Peyer's patch (tissue), 4 donors: ENCODE measurements at regions not wholly inside any gene's neighbourhood (a gene's known extent, or its start where the extent isn't known, plus 50 kb on each side); places are given as distances from the start of the nearest gene placed in this dataset.
"Not testable (repeated sequence)": the region's sequence is repeated elsewhere in the genome, so short reads cannot be mapped to it uniquely, and the experiment has no call there.

ENCODE experiments used
- DNase-seq, 3 donors: peaks; one replicate each; pipeline ENCODE4 v3.0.0-alpha.2; 2017 to 2019
- H3K27ac ChIP-seq, 4 donors: fragments of 200-600 bp; sonication (generic); one replicate each; pipeline ENCODE4 v1.5.1; 2016 to 2019
- H3K27me3 ChIP-seq, 2 donors: fragments of 200-600 bp; sonication (generic); one replicate each; pipeline ENCODE4 v1.5.1; 2019
- H3K36me3 ChIP-seq, 3 donors: fragments of 200-600 bp; sonication (generic); one replicate each; pipeline ENCODE4 v1.5.1; 2016 to 2019
- H3K4me1 ChIP-seq, 4 donors: fragments of 200-600 bp; sonication (generic); one replicate each; pipeline ENCODE4 v1.5.1; 2016 to 2019
- H3K4me3 ChIP-seq, 4 donors: fragments of 200-600 bp; sonication (generic); 1 replicate in 3 of 4; 2 replicates in 1 of 4; pipeline ENCODE4 v1.5.1; 2016 to 2019; ENCODE audit warnings: mild to moderate bottlenecking in 1 of 4
- H3K9me3 ChIP-seq, 4 donors: fragments of 200-600 bp; sonication (generic); one replicate each; pipeline ENCODE4 v1.5.1; 2016 to 2019; ENCODE audit warnings: mild to moderate bottlenecking in 1 of 4
- CTCF ChIP-seq, 6 experiments: fragments of 450-650 bp in 4 of 6; fragments of 200-600 bp in 2 of 6; sonication (generic) in 1 of 6; IDR thresholded peaks; one replicate each; pipeline ENCODE4 v1.5.1; 2017 to 2019; ENCODE audit warnings: antibody characterized with exemption in 6 of 6, mild to moderate bottlenecking in 3 of 6, moderate library complexity in 1 of 6
- POLR2A ChIP-seq, 2 donors: fragments of 450-650 bp; IDR thresholded peaks; one replicate each; pipeline ENCODE4 v1.5.1; 2017; ENCODE audit warnings: antibody characterized with exemption in 2 of 2, mild to moderate bottlenecking in 2 of 2, moderate library complexity in 2 of 2

GRCh38 chr2:44071454-44072046, 75.8 kb upstream of the LRPPRC start:
- Histone ChIP-seq H3K9me3 (no peaks in the 10 kb centered on the region), H3K27ac (no peak overlapping the region), H3K27me3 (no peaks in the 10 kb centered on the region), H3K36me3 (no peaks in the 10 kb centered on the region), H3K4me3 (no peak overlapping the region), H3K4me1 (no peaks in the 10 kb centered on the region)
- no peak for DNase-seq
- TF ChIP-seq POLR2A (IDR thresholded peaks at IDR 0.05) (no peak), CTCF (IDR thresholded peaks at IDR 0.05) (no peak)

- DNase-seq, H3K4me3 ChIP-seq, H3K27me3 ChIP-seq, H3K9me3 ChIP-seq, H3K36me3 ChIP-seq, H3K27ac ChIP-seq, H3K4me1 ChIP-seq: not testable (repeated sequence)
Measured at GRCh38 chr2:44073667-44074066, 77.9 kb upstream of the LRPPRC start.

GRCh38 chr2:44074795-44075194, 79.0 kb upstream of the LRPPRC start:
- not testable (repeated sequence) for H3K27ac ChIP-seq, H3K4me1 ChIP-seq, H3K36me3 ChIP-seq, H3K4me3 ChIP-seq, DNase-seq, H3K9me3 ChIP-seq, H3K27me3 ChIP-seq

GRCh38 chr2:44075541-44075940, 79.8 kb upstream of the LRPPRC start:
- Histone ChIP-seq H3K36me3 (no peaks in the 10 kb centered on the region), H3K27ac (no peak overlapping the region), H3K4me1 (no peaks in the 10 kb centered on the region), H3K4me3 (no peak overlapping the region), H3K9me3 (no peaks in the 10 kb centered on the region), H3K27me3 (no peaks in the 10 kb centered on the region)
- DNase-seq, result no peak
- no peak for TF ChIP-seq POLR2A (IDR thresholded peaks at IDR 0.05)
- no peak for TF ChIP-seq CTCF (IDR thresholded peaks at IDR 0.05)

- no peak for DNase-seq
- no peaks in the 10 kb centered on the region for H3K9me3 ChIP-seq
Measured at GRCh38 chr2:44077942-44078511, 82.2 kb upstream of the LRPPRC start.

GRCh38 chr2:44079686-44080085, 83.9 kb upstream of the LRPPRC start:
- H3K27me3 ChIP-seq, result no peaks in the 10 kb centered on the region
- no peak overlapping the region for H3K27ac ChIP-seq
- H3K4me1 ChIP-seq, result no peaks in the 10 kb centered on the region
- no peak overlapping the region for H3K4me3 ChIP-seq
- no peak for TF ChIP-seq CTCF (IDR thresholded peaks at IDR 0.05)
- TF ChIP-seq POLR2A (IDR thresholded peaks at IDR 0.05), result no peak
- no peak for DNase-seq
- H3K9me3 ChIP-seq, result no peaks in the 10 kb centered on the region
- no peaks in the 10 kb centered on the region for H3K36me3 ChIP-seq

More at GRCh38 chr2:44077942-44078511, 82.2 kb upstream of the LRPPRC start:
- no peak overlapping the region for H3K27ac ChIP-seq
- no peaks in the 10 kb centered on the region for H3K4me1 ChIP-seq
- no peaks in the 10 kb centered on the region for H3K27me3 ChIP-seq
- no peaks in the 10 kb centered on the region for H3K36me3 ChIP-seq
- H3K4me3 ChIP-seq, result no peak overlapping the region
- TF ChIP-seq POLR2A (IDR thresholded peaks at IDR 0.05) (no peak), CTCF (IDR thresholded peaks at IDR 0.05) (no peak)

GRCh38 chr2:44083054-44083453, 85.6 kb upstream of the PPM1B start:
- Histone ChIP-seq H3K4me3 (no peak overlapping the region), H3K9me3 (no peaks in the 10 kb centered on the region), H3K36me3 (no peaks in the 10 kb centered on the region), H3K27me3 (no peaks in the 10 kb centered on the region), H3K4me1 (peaks cover 0 to 5% (median 0%) of the 10 kb centered on the region in 4 donors), H3K27ac (no peak overlapping the region)
- no peak for DNase-seq
- TF ChIP-seq POLR2A (IDR thresholded peaks at IDR 0.05) (no peak), CTCF (IDR thresholded peaks at IDR 0.05) (no peak)
